ENCODE measurements at regions not wholly inside any gene's neighbourhood (a gene's known extent, or its start where the extent isn't known, plus 50 kb on each side); places are given as distances from the start of the nearest gene placed in this dataset.
A peak's percentile ranks its signal among the peaks of the same experiment; 100 is the strongest.

DNA sequence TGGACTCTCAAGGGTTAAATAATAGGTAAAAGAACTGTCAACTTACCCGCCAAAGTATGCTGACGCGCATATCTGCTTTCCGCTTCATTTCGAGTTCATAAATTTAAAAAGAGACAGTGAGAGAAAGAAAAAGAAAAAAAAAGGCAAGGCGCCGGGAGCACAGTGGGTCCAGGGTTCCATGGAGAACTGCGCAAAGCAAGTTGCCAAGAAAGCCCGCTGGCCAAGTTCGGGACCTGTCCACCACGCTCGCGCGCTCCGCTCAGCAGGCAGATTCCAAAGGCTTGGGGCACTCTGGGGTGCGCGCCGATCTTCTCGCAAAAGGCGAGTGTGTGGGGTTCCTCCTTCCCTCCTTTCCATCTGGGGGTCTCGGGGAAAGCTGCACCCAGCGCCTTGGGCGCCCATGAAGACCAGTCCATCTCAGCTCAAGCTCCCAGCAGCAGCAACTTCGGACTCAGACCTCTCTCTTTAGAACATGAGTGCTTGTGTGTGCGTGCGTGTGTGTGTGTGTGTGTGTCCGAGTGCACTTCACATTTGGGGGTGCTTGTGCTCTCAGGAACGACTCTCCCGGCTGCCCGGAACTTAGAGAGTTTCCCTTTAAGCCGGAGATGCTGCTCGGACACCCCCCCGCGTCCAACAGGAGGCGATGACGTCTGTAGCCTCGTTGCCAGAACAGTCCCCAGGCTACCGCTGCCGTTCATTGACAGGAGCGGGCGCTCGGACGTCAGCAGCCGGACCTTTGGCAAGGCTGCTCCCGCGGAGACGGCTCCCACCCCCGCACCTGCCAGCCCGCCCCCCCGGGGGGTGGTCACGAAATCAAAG lies 180.0 kb downstream of the TBXT start:
- TF ChIP-seq, protein P1, sequence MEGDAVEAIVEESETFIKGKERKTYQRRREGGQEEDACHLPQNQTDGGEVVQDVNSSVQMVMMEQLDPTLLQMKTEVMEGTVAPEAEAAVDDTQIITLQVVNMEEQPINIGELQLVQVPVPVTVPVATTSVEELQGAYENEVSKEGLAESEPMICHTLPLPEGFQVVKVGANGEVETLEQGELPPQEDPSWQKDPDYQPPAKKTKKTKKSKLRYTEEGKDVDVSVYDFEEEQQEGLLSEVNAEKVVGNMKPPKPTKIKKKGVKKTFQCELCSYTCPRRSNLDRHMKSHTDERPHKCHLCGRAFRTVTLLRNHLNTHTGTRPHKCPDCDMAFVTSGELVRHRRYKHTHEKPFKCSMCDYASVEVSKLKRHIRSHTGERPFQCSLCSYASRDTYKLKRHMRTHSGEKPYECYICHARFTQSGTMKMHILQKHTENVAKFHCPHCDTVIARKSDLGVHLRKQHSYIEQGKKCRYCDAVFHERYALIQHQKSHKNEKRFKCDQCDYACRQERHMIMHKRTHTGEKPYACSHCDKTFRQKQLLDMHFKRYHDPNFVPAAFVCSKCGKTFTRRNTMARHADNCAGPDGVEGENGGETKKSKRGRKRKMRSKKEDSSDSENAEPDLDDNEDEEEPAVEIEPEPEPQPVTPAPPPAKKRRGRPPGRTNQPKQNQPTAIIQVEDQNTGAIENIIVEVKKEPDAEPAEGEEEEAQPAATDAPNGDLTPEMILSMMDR (IDR thresholded peaks at IDR 0.05), result no peak
- TF ChIP-seq EZH2phosphoT487 (IDR thresholded peaks at IDR 0.05), result peak; percentile 76
- TF ChIP-seq EZH2 (IDR thresholded peaks at IDR 0.05), result peak; percentile 85
